CD14-positive monocyte (primary cell): ENCODE measurements at regions not wholly inside any gene's neighbourhood (a gene's known extent, or its start where the extent isn't known, plus 50 kb on each side); places are given as distances from the start of the nearest gene placed in this dataset.

ENCODE experiments used
- DNase-seq, 3 donors: peaks; one replicate each; pipeline ENCODE4 v3.0.0-alpha.2; 2011 to 2022
- H2AFZ ChIP-seq: 2 replicates; pipeline ENCODE4 v1.6.0; 2012; ENCODE audit warnings: mild to moderate bottlenecking, low read depth, low read length, inconsistent platforms; ENCODE audit not compliant: insufficient read depth, poor library complexity, severe bottlenecking
- H3K27ac ChIP-seq, 2 donors: 1 replicate in 1 of 2; 2 replicates in 1 of 2; pipeline ENCODE4 v1.5.1; 2012 to 2013; ENCODE audit warnings: low read length in 2 of 2, control low read depth in 1 of 2, inconsistent platforms in 1 of 2, low read depth in 1 of 2, mild to moderate bottlenecking in 1 of 2
- H3K27me3 ChIP-seq, 2 donors: one replicate each; pipeline versions ENCODE4 v1.6.0 to v1.6.1; 2011 to 2013; ENCODE audit warnings: low read length in 2 of 2; ENCODE audit not compliant: control insufficient read depth in 2 of 2, insufficient read depth in 2 of 2
- H3K36me3 ChIP-seq, 2 donors: replicated peaks in 1 of 2; 1 replicate in 1 of 2; 2 replicates in 1 of 2; pipeline versions ENCODE4 v1.5.1 to v1.6.1; 2012 to 2013; ENCODE audit warnings: low read length in 2 of 2, control low read depth in 1 of 2, inconsistent platforms in 1 of 2, mild to moderate bottlenecking in 1 of 2; ENCODE audit not compliant: insufficient read depth in 2 of 2, control insufficient read depth in 1 of 2
- H3K4me1 ChIP-seq, 2 donors: 1 replicate in 1 of 2; 2 replicates in 1 of 2; pipeline versions ENCODE4 v1.5.1 to v1.6.1; 2012 to 2013; ENCODE audit warnings: low read length in 2 of 2, control low read depth in 1 of 2, inconsistent platforms in 1 of 2, mild to moderate bottlenecking in 1 of 2, moderate library complexity in 1 of 2; ENCODE audit not compliant: insufficient read depth in 2 of 2, control insufficient read depth in 1 of 2
- H3K4me2 ChIP-seq: replicated peaks from 2 replicates; pipeline ENCODE3; 2012; ENCODE audit warnings: low read length, moderate library complexity, mild to moderate bottlenecking; ENCODE audit not compliant: poor library complexity, severe bottlenecking; ENCODE audit errors: extremely low read depth
- H3K4me3 ChIP-seq, 3 experiments: fragments of 200-600 bp in 1 of 3; sonication (generic) in 1 of 3; replicated peaks in 1 of 3; 1 replicate in 2 of 3; 2 replicates in 1 of 3; pipeline ENCODE4 v1.5.1; 2011 to 2013; ENCODE audit warnings: low read length in 3 of 3, mild to moderate bottlenecking in 3 of 3, control low read depth in 2 of 3, low read depth in 2 of 3, inconsistent platforms in 1 of 3, moderate library complexity in 1 of 3
- H3K79me2 ChIP-seq: 2 replicates; pipeline ENCODE4 v1.6.0; 2012; ENCODE audit warnings: mild to moderate bottlenecking, control low read depth, inconsistent platforms, low read length, moderate library complexity; ENCODE audit not compliant: insufficient read depth
- H3K9ac ChIP-seq: 2 replicates; pipeline ENCODE4 v1.6.0; 2017; ENCODE audit warnings: low read length, mild to moderate bottlenecking; ENCODE audit not compliant: insufficient read depth, poor library complexity, severe bottlenecking
- H3K9me3 ChIP-seq, 2 donors: replicated peaks in 1 of 2; 1 replicate in 1 of 2; 2 replicates in 1 of 2; pipeline versions ENCODE4 v1.5.1 to v1.6.1; 2012 to 2013; ENCODE audit warnings: low read length in 2 of 2, control low read depth in 1 of 2; ENCODE audit not compliant: control insufficient read depth in 1 of 2, insufficient read depth in 1 of 2
- H4K20me1 ChIP-seq: 2 replicates; pipeline ENCODE4 v1.6.0; 2012; ENCODE audit warnings: mild to moderate bottlenecking, low read length, control low read depth, moderate library complexity; ENCODE audit not compliant: insufficient read depth
- H3K27ac Mint-ChIP-seq, 7 donors: one replicate each; pipeline ENCODE4 v1.8.0; 2020; ENCODE audit warnings: mild to moderate bottlenecking in 7 of 7, mixed read lengths in 7 of 7, moderate library complexity in 6 of 7, inconsistent platforms in 2 of 7
- H3K27me3 Mint-ChIP-seq, 3 donors: one replicate each; pipeline ENCODE4 v1.8.0; 2021 to 2022; ENCODE audit warnings: low read depth in 3 of 3, mild to moderate bottlenecking in 3 of 3, mixed read lengths in 3 of 3, moderate library complexity in 3 of 3, inconsistent platforms in 1 of 3
- H3K36me3 Mint-ChIP-seq, 2 donors: one replicate each; pipeline ENCODE4 v1.8.0; 2020; ENCODE audit warnings: mixed read lengths in 2 of 2, inconsistent platforms in 1 of 2, mild to moderate bottlenecking in 1 of 2
- H3K4me1 Mint-ChIP-seq: one replicate; pipeline ENCODE4 v1.8.0; 2020; ENCODE audit warnings: mild to moderate bottlenecking, mixed read lengths
- H3K4me3 Mint-ChIP-seq, 2 donors: one replicate each; pipeline ENCODE4 v1.8.0; 2020; ENCODE audit warnings: mild to moderate bottlenecking in 2 of 2, mixed read lengths in 2 of 2, moderate library complexity in 1 of 2
- H3K9me3 Mint-ChIP-seq, 7 donors: one replicate each; pipeline ENCODE4 v1.8.0; 2020 to 2022; ENCODE audit warnings: mixed read lengths in 7 of 7, mild to moderate bottlenecking in 6 of 7, moderate library complexity in 6 of 7, inconsistent platforms in 2 of 7
- CTCF ChIP-seq: fragments of 200-600 bp; IDR thresholded peaks from one replicate; pipeline ENCODE4 v1.8.0; 2022; ENCODE audit warnings: antibody characterized with exemption, mild to moderate bottlenecking
- intact Hi-C, 2 donors: fragments of 100-400 bp; cut with micrococcal nuclease; formaldehyde crosslinking; loops; one replicate each; pipeline versions ENCODE4 v1.15.0 to v1.15.1; 2023

- Histone ChIP-seq H2AFZ (no peak overlapping the region), H3K4me1 (no peaks in the 10 kb centered on the region), H3K27ac (no peak overlapping the region), H4K20me1 (no peaks in the 10 kb centered on the region), H3K4me3 (no peak overlapping the region), H3K27me3 (no peaks in the 10 kb centered on the region), H3K4me2 (no peak overlapping the region), H3K9me3 (no peaks in the 10 kb centered on the region), H3K36me3 (no peaks in the 10 kb centered on the region), H3K79me2 (no peaks in the 10 kb centered on the region), H3K9ac (no peak overlapping the region)
- H3K27me3 Mint-ChIP-seq = peaks cover 0 to 1% (median 1%) of the 10 kb centered on the region in 3 donors
- H3K4me1 Mint-ChIP-seq = no peaks in the 10 kb centered on the region
- H3K9me3 Mint-ChIP-seq = peaks cover 1 to 10% (median 5%) of the 10 kb centered on the region in 7 donors
- TF ChIP-seq CTCF = no peak
- intact Hi-C loops = no loop called here
- no peak overlapping the region for H3K4me3 Mint-ChIP-seq
- no peak for DNase-seq
- H3K36me3 Mint-ChIP-seq = no peaks in the 10 kb centered on the region
- H3K27ac Mint-ChIP-seq = no peak overlapping the region
These were observed 395.7 kb upstream of the SLC24A2 start for GRCh38 chr9:20184541-20184940.

GRCh38 chr9:20178679-20179078 is 389.8 kb upstream of the SLC24A2 start:
- H3K9me3 Mint-ChIP-seq = peaks cover 0 to 9% (median 4%) of the 10 kb centered on the region in 7 donors
- H3K27ac Mint-ChIP-seq = no peak overlapping the region
- Histone ChIP-seq H3K36me3 (no peaks in the 10 kb centered on the region), H3K27me3 (no peaks in the 10 kb centered on the region), H3K4me1 (no peaks in the 10 kb centered on the region), H3K9ac (no peak overlapping the region), H3K4me2 (no peak overlapping the region), H2AFZ (no peak overlapping the region), H3K4me3 (no peak overlapping the region), H3K27ac (no peak overlapping the region), H4K20me1 (no peaks in the 10 kb centered on the region), H3K79me2 (no peaks in the 10 kb centered on the region), H3K9me3 (no peaks in the 10 kb centered on the region)
- DNase-seq = no peak
- no peaks in the 10 kb centered on the region for H3K27me3 Mint-ChIP-seq
- TF ChIP-seq CTCF = no peak
- no peaks in the 10 kb centered on the region for H3K4me1 Mint-ChIP-seq
- no peak overlapping the region for H3K4me3 Mint-ChIP-seq
- intact Hi-C loops = no loop called here
- no peaks in the 10 kb centered on the region for H3K36me3 Mint-ChIP-seq
